LNCaP clone FGC (cell line): ENCODE measurements at regions not wholly inside any gene's neighbourhood (a gene's known extent, or its start where the extent isn't known, plus 50 kb on each side); places are given as distances from the start of the nearest gene placed in this dataset.

Experiments used
- DNase-seq: peaks from one replicate; pipeline ENCODE4 v3.0.0-alpha.2; 2011; ENCODE audit warnings: low read depth
- H3K4me3 ChIP-seq: 2 replicates; pipeline ENCODE4 v1.5.1; 2011; ENCODE audit warnings: mild to moderate bottlenecking, low read depth, low read length, control low read depth
- TF ChIP-seq, protein P1 (sequence below): IDR thresholded peaks from 2 replicates; pipeline ENCODE4 v1.5.1; 2012; ENCODE audit warnings: mild to moderate bottlenecking; ENCODE audit not compliant: control insufficient read depth, insufficient read depth; ENCODE audit errors: extremely low read depth

- no peak for DNase-seq
- no peak overlapping the region for H3K4me3 ChIP-seq
- TF ChIP-seq, protein P1, sequence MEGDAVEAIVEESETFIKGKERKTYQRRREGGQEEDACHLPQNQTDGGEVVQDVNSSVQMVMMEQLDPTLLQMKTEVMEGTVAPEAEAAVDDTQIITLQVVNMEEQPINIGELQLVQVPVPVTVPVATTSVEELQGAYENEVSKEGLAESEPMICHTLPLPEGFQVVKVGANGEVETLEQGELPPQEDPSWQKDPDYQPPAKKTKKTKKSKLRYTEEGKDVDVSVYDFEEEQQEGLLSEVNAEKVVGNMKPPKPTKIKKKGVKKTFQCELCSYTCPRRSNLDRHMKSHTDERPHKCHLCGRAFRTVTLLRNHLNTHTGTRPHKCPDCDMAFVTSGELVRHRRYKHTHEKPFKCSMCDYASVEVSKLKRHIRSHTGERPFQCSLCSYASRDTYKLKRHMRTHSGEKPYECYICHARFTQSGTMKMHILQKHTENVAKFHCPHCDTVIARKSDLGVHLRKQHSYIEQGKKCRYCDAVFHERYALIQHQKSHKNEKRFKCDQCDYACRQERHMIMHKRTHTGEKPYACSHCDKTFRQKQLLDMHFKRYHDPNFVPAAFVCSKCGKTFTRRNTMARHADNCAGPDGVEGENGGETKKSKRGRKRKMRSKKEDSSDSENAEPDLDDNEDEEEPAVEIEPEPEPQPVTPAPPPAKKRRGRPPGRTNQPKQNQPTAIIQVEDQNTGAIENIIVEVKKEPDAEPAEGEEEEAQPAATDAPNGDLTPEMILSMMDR, result no peak
Observed at GRCh38 chr12:97363693-97364092, 98.9 kb upstream of the RMST start.

GRCh38 chr12:97368462-97369163, 94.0 kb upstream of the RMST start:
- TF ChIP-seq, protein P1, result peak; percentile 28
- DNase-seq, result no peak
- no peak overlapping the region for H3K4me3 ChIP-seq

DNA sequence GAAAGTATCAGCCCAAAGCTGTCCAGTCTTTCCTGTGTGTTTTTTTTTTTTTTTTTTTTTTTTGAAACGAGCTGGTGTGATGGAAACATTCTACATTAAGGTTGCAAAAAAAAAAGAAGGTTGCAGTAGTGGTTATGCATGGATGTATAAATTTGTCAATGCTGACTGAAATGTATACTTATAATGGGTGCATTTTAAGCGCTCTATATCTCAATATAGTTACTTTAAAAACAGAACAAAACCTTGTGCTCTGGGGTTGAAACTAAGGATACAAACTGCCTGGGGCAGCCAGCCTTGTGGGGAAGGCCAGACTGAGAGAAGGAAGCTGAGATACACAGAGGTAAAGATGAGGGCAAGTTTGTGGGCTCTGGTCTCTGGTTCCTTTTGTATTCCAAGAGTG, 87.3 kb upstream of the RMST start:
- DNase-seq, result no peak
- TF ChIP-seq, protein P1, result no peak
- no peak overlapping the region for H3K4me3 ChIP-seq

DNA sequence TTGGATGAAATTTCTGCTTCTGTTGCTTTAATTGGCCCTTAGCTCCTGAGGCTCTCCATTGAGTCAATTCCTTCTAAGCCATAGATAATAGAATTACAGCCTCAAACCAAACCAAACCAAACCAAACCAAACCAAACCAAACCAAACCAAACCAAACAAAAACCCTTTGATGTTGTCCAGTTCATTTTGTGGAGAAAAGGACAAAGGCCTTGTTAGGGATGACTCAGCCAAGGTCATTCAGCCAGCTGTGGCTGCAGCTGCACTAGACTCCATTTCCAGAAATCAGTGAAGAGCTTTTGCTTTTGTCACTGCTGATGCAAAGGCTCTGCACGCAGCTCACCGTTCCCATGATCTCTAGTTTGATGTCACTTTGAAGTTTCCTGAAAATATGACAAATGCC, 82.2 kb upstream of the RMST start:
- DNase-seq, result no peak
- H3K4me3 ChIP-seq, result no peak overlapping the region
- TF ChIP-seq, protein P1, result no peak

DNA sequence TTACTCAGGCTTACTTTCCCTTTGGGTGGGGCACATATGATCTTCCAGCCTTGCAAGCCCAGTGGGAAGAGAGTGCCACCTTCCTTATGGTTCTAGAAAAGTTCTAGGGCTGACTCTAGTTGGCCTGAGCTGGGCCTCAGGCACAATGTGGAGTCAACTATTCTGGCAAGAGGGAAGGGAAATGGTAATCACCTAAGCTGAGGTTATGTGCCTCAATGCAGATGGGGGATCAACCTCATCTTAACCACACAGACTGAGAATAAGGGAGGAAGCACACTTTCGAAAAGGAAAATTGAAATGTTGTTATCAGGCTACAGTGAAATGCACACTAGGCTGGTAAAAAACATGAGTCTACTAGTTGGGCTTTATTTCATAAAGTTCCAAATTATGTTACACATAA, 77.5 kb upstream of the RMST start:
- TF ChIP-seq, protein P1, result no peak
- DNase-seq, result no peak
- H3K4me3 ChIP-seq, result no peak overlapping the region

DNA sequence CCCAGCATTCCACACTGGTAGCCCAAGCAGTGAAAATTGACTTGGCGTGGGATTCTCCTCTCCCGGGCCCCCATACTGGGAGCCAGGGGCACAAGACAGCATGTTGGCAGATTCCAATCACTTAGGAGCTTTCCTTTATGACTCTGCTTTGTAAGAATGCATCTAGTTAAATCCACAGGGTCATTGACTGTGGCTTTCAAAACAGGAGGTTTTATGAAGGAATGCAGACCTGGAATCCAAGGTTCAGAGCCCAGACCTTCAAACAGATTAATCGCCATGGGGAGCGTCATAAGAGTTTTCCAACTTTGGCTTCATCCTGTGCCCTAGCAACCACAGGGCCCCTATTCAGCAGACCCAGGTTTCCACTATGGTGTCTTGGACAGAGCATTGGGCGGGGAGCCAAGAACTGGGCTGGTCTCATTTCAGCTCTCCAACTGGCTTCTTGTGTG, 76.4 kb upstream of the RMST start:
- no peak for DNase-seq
- TF ChIP-seq, protein P1, result no peak
- no peak overlapping the region for H3K4me3 ChIP-seq

GRCh38 chr12:97387844-97388243, 74.8 kb upstream of the RMST start:
- H3K4me3 ChIP-seq, result no peak overlapping the region
- TF ChIP-seq, protein P1, result no peak
- DNase-seq, result no peak
